ENCODE measurements at regions not wholly inside any gene's neighbourhood (a gene's known extent, or its start where the extent isn't known, plus 50 kb on each side); places are given as distances from the start of the nearest gene placed in this dataset.

GRCh38 chr3:88947013-88947412 is 160.4 kb upstream of the EPHA3 start:
- Histone ChIP-seq H3K9ac (ENCODE audit: low read depth, low read length) (no peak overlapping the region), H2BK20ac (ENCODE audit: low read depth, low read length) (no peak overlapping the region), H3K27ac (ENCODE audit: insufficient read depth, low read length) (no peak overlapping the region), H3K9me1 (ENCODE audit: insufficient read depth, low read length) (no peaks in the 10 kb centered on the region), H4K5ac (ENCODE audit: low read depth, low read length) (no peak overlapping the region), H3K4me1 (ENCODE audit: control insufficient read depth, insufficient read depth, low read length) (no peaks in the 10 kb centered on the region), H3K27me3 (ENCODE audit: control insufficient read depth, insufficient read depth, low read length) (no peaks in the 10 kb centered on the region), H3K36me3 (ENCODE audit: control insufficient read depth, insufficient read depth, low read length) (no peaks in the 10 kb centered on the region), H2AK9ac (replicated peaks; ENCODE audit: low read depth, low read length, poor library complexity) (no peak overlapping the region), H2AK5ac (ENCODE audit: low read depth, low read length) (no peak overlapping the region), H2BK5ac (ENCODE audit: low read depth, low read length, poor library complexity, severe bottlenecking) (no peak overlapping the region), H3K56ac (ENCODE audit: extremely low read depth, insufficient read depth, low read length) (no peak overlapping the region), H4K8ac (ENCODE audit: low read depth in 2 of 2, low read length in 2 of 2) (no peak overlapping the region), H3K23ac (ENCODE audit: low read depth, low read length) (no peak overlapping the region), H4K20me1 (ENCODE audit: insufficient read depth, low read length) (no peaks in the 10 kb centered on the region), H3K9me3 (ENCODE audit: control insufficient read depth, insufficient read depth, low read length) (no peaks in the 10 kb centered on the region), H3K79me1 (ENCODE audit: low read depth in 1 of 2, low read length in 2 of 2) (no peaks in the 10 kb centered on the region), H3K18ac (ENCODE audit: low read depth, low read length) (no peak overlapping the region), H3K4me3 (ENCODE audit: insufficient read depth, low read depth, low read length) (no peak overlapping the region), H2BK15ac (ENCODE audit: low read depth, low read length) (no peak overlapping the region), H2AFZ (replicated peaks; ENCODE audit: low read length, poor library complexity) (no peak overlapping the region), H4K91ac (ENCODE audit: insufficient read depth, low read depth, low read length) (no peak overlapping the region), H3K4me2 (ENCODE audit: low read depth, low read length) (no peak overlapping the region), H3K14ac (replicated peaks; ENCODE audit: low read depth, low read length) (no peak overlapping the region), H3K4ac (ENCODE audit: low read depth, low read length) (no peak overlapping the region), H2BK120ac (ENCODE audit: low read depth, low read length) (no peak overlapping the region)
- ChIA-PET POLR2A (ENCODE audit: unreplicated experiment) (no interaction called here), CTCF (no interaction called here)
- dilution Hi-C loops (cut with HindIII; ENCODE audit: low sequenced_read_pairs, unreplicated experiment) (no loop called here), intact Hi-C loops (cut with micrococcal nuclease) (no loop called here), in situ Hi-C loops (cut with MboI; ENCODE audit: low sequenced_read_pairs) (no loop called here)
- DNase-seq (no peak), ATAC-seq (ENCODE audit: low read depth) (no peak)
- WGBS, 2 experiments (ENCODE audit: extremely low coverage in 2 of 2, insufficient read length in 1 of 2): 100% methylated on average over 1 of the region's 2 CpGs; no CpG with 5 or more reads in 1 of the 2 experiments
- no TSS peak for BruUV-seq (replicated peaks)
- TF ChIP-seq CHD1 (IDR thresholded peaks at IDR 0.05; ENCODE audit: low read depth, low read length) (no peak), RAD21 (IDR thresholded peaks at IDR 0.05; ENCODE audit: low read length) (no peak), USF2 (IDR thresholded peaks at IDR 0.05; ENCODE audit: low read depth, low read length) (no peak), SMC3 (IDR thresholded peaks at IDR 0.05; ENCODE audit: low read depth, low read length) (no peak), MXI1 (IDR thresholded peaks at IDR 0.05; ENCODE audit: borderline replicate concordance, low read depth, low read length) (no peak), MAZ (IDR thresholded peaks at IDR 0.05; ENCODE audit: borderline replicate concordance, low read depth, low read length) (no peak)

Data from IMR-90 (cell line).